ENCODE measurements at regions not wholly inside any gene's neighbourhood (a gene's known extent, or its start where the extent isn't known, plus 50 kb on each side); places are given as distances from the start of the nearest gene placed in this dataset.
"Not testable (repeated sequence)": the region's sequence is repeated elsewhere in the genome, so short reads cannot be mapped to it uniquely, and the experiment has no call there.

DNA sequence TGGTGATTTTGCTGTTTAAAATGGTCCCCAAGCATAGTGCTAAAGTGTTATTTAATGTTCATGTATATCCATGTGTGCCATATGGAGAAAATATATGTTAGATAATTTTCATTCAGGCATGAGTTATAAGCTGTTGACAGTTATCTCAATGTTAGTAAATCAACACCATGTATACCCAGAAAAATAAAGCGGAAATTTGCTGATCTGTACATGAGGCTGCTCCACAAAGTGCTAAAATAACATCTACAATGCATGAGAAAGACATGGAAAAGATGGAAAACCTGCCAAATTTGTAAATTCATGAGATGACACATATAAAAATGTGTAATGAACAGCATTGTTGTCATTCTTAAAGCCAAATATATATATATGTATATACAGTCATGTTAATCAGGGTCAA lies 1199.2 kb downstream of the FSCB start:
- H3K27ac Mint-ChIP-seq (ENCODE audit: unreplicated experiment) = no peak overlapping the region
- DNase-seq (ENCODE audit: low spot score) = no peak
- no peaks in the 10 kb centered on the region for H3K9me3 Mint-ChIP-seq (ENCODE audit: low read depth)
- no peaks in the 10 kb centered on the region for H3K36me3 Mint-ChIP-seq (ENCODE audit: low read depth)
- H3K4me1 Mint-ChIP-seq (ENCODE audit: low read depth) = no peaks in the 10 kb centered on the region
- TF ChIP-seq, protein P1, sequence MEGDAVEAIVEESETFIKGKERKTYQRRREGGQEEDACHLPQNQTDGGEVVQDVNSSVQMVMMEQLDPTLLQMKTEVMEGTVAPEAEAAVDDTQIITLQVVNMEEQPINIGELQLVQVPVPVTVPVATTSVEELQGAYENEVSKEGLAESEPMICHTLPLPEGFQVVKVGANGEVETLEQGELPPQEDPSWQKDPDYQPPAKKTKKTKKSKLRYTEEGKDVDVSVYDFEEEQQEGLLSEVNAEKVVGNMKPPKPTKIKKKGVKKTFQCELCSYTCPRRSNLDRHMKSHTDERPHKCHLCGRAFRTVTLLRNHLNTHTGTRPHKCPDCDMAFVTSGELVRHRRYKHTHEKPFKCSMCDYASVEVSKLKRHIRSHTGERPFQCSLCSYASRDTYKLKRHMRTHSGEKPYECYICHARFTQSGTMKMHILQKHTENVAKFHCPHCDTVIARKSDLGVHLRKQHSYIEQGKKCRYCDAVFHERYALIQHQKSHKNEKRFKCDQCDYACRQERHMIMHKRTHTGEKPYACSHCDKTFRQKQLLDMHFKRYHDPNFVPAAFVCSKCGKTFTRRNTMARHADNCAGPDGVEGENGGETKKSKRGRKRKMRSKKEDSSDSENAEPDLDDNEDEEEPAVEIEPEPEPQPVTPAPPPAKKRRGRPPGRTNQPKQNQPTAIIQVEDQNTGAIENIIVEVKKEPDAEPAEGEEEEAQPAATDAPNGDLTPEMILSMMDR (IDR thresholded peaks at IDR 0.05) = no peak
- no peaks in the 10 kb centered on the region for H3K27me3 Mint-ChIP-seq (ENCODE audit: low read depth)
- H3K4me3 Mint-ChIP-seq (ENCODE audit: unreplicated experiment) = no peak overlapping the region

DNA sequence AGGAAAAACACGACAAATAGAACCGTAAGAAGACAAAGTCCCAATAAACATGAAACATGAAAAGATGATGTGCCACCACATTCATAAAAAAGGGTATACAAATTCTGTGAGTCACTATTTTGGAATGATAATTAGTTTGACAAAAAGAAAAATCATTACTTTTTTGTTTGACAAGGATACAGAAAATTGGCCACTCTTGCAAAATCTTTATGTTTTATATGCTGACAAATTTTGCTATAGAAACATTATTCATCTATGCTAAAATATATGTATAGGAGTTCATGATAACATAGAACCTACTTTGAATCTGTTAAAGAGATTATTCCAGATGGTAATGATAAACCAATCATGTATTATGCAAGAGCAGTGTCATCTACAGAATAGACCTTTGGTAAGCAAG lies 1201.0 kb downstream of the FSCB start:
- no peaks in the 10 kb centered on the region for H3K36me3 Mint-ChIP-seq (ENCODE audit: low read depth)
- no peaks in the 10 kb centered on the region for H3K4me1 Mint-ChIP-seq (ENCODE audit: low read depth)
- TF ChIP-seq, protein P1 (IDR thresholded peaks at IDR 0.05) = no peak
- no peak overlapping the region for H3K27ac Mint-ChIP-seq (ENCODE audit: unreplicated experiment)
- no peaks in the 10 kb centered on the region for H3K9me3 Mint-ChIP-seq (ENCODE audit: low read depth)
- no peak for DNase-seq (ENCODE audit: low spot score)
- peaks cover 2% of the 10 kb centered on the region for H3K27me3 Mint-ChIP-seq (ENCODE audit: low read depth)
- H3K4me3 Mint-ChIP-seq (ENCODE audit: unreplicated experiment) = no peak overlapping the region

DNA sequence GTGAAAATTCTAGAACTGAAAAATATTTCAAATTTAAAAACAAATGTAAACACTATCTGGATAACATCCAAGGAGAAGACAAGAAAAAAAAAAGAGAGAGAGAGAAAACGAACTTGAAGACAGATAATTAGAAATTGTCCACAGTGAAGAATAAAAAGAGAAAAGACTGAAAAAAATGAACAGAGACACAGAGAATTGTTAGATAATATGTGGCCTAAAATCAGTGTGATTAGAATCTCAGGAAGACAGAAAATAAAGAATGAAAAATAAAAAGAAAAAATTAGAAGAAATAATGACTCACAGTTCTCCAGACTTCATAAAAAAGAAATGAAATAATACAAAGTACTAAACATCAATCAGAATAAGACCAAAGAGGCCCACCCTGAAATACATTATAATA lies 1209.3 kb downstream of the FSCB start:
- H3K4me1 Mint-ChIP-seq (ENCODE audit: low read depth) = no peaks in the 10 kb centered on the region
- peaks cover 3% of the 10 kb centered on the region for H3K27me3 Mint-ChIP-seq (ENCODE audit: low read depth)

DNA sequence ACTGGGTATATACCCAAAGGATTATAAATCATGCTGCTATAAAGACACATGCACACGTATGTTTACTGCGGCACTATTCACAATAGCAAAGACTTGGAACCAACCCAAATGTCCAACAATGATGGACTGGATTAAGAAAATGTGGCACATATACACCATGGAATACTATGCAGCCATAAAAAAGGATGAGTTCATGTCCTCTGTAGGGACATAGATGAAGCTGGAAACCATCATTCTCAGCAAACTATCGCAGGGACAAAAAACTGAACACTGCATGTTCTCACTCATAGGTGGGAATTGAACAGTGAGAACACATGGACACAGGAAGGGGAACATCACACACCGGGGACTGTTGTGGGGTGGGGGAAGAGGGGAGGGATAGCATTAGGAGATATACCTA lies 1211.0 kb downstream of the FSCB start:
- not testable (repeated sequence) for H3K4me1 Mint-ChIP-seq (ENCODE audit: low read depth); H3K4me3 Mint-ChIP-seq (ENCODE audit: unreplicated experiment); H3K27me3 Mint-ChIP-seq (ENCODE audit: low read depth); DNase-seq (ENCODE audit: low spot score); H3K9me3 Mint-ChIP-seq (ENCODE audit: low read depth); H3K36me3 Mint-ChIP-seq (ENCODE audit: low read depth); H3K27ac Mint-ChIP-seq (ENCODE audit: unreplicated experiment)

More for the DNA sequence above, 1209.3 kb downstream of the FSCB start:
- DNase-seq (ENCODE audit: low spot score) = no peak
- H3K27ac Mint-ChIP-seq (ENCODE audit: unreplicated experiment) = no peak overlapping the region
- peaks cover 3% of the 10 kb centered on the region for H3K9me3 Mint-ChIP-seq (ENCODE audit: low read depth)
- H3K36me3 Mint-ChIP-seq (ENCODE audit: low read depth) = no peaks in the 10 kb centered on the region
- H3K4me3 Mint-ChIP-seq (ENCODE audit: unreplicated experiment) = no peak overlapping the region
- TF ChIP-seq, protein P1 (IDR thresholded peaks at IDR 0.05) = no peak

DNA sequence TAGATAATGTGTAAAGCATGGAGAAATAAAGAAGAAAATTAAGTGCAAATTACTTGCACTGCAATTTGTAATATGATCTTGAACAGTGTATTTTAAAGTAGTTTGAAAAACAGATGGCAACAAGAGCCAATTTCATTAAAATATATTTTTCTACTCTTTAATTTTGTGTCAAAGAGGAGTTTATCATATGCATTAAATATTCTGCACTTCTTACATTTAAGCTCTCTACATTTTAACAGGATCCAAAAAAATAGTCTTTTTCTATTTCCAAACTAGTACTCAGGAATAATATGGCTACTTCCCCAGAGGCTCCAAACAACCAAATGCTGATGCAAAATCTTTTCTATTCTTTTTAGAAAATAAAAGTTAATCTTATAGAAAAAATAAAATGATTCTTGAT lies 1221.5 kb downstream of the FSCB start:
- no peak overlapping the region for H3K4me3 Mint-ChIP-seq (ENCODE audit: unreplicated experiment)

DNA sequence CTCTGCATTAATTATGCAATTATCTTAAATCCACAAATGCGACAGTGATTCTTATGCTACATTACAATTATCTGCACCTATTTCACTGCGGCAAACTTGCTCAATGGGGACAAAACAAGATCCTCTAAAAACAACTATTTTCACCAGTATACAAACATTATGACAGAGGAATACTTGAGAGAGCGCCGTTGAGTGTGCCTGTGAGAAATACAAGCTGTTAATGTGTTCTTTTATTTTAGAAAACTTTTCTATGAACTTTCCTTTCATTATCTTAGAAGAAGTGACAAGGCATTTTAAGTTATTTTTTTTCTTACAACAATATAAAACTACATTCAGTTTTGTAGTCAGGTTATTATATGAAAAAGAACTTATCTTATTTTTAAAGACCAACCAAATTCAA lies 1247.0 kb downstream of the FSCB start:
- TF ChIP-seq, protein P1 (IDR thresholded peaks at IDR 0.05) = no peak
- DNase-seq (ENCODE audit: low spot score) = no peak
- Mint-ChIP-seq H3K4me3 (ENCODE audit: unreplicated experiment) (no peak overlapping the region), H3K27me3 (ENCODE audit: low read depth) (no peaks in the 10 kb centered on the region), H3K4me1 (ENCODE audit: low read depth) (no peaks in the 10 kb centered on the region), H3K9me3 (ENCODE audit: low read depth) (peaks cover 15% of the 10 kb centered on the region), H3K27ac (ENCODE audit: unreplicated experiment) (no peak overlapping the region), H3K36me3 (ENCODE audit: low read depth) (peaks cover 1% of the 10 kb centered on the region)

More for the DNA sequence above, 1221.5 kb downstream of the FSCB start:
- H3K27me3 Mint-ChIP-seq (ENCODE audit: low read depth) = no peaks in the 10 kb centered on the region
- H3K36me3 Mint-ChIP-seq (ENCODE audit: low read depth) = no peaks in the 10 kb centered on the region
- H3K9me3 Mint-ChIP-seq (ENCODE audit: low read depth) = no peaks in the 10 kb centered on the region
- no peak overlapping the region for H3K27ac Mint-ChIP-seq (ENCODE audit: unreplicated experiment)
- DNase-seq (ENCODE audit: low spot score) = no peak
- H3K4me1 Mint-ChIP-seq (ENCODE audit: low read depth) = no peaks in the 10 kb centered on the region
- TF ChIP-seq, protein P1 (IDR thresholded peaks at IDR 0.05) = no peak

Measured in chondrocyte (in vitro differentiated cells).